HCT116 (cell line): ENCODE measurements at regions not wholly inside any gene's neighbourhood (a gene's known extent, or its start where the extent isn't known, plus 50 kb on each side); places are given as distances from the start of the nearest gene placed in this dataset.

Experiments
- CTCF ChIP-seq, 3 experiments: fragments of 200-600 bp in 1 of 3; sonication (generic) in 1 of 3; IDR thresholded peaks in 2 of 3; conservative IDR thresholded peaks in 1 of 3; 2 replicates each; pipeline ENCODE4 v1.5.1; 2012 to 2017; ENCODE audit warnings: low read depth in 2 of 3, low read length in 2 of 3, antibody characterized with exemption in 1 of 3, borderline replicate concordance in 1 of 3, control low read depth in 1 of 3, mild to moderate bottlenecking in 1 of 3, mixed read lengths in 1 of 3, mixed run types in 1 of 3, moderate library complexity in 1 of 3; ENCODE audit not compliant: insufficient read depth in 1 of 3
- POLR2A ChIP-seq: IDR thresholded peaks from 2 replicates; pipeline ENCODE4 v1.7.0; 2011; ENCODE audit warnings: borderline replicate concordance; ENCODE audit not compliant: insufficient read depth, insufficient read length; ENCODE audit errors: extremely low read depth
- YY1 ChIP-seq: IDR thresholded peaks from 2 replicates; pipeline ENCODE4 v1.6.1; 2011; ENCODE audit warnings: low read length, low read depth, moderate library complexity, mild to moderate bottlenecking; ENCODE audit not compliant: insufficient replicate concordance; ENCODE audit errors: extremely low read depth

GRCh38 chr17:71399649-71400048 is 721.2 kb upstream of the SOX9 start:
- no peak for TF ChIP-seq CTCF (IDR thresholded peaks at IDR 0.05 in 2 of 3, conservative IDR thresholded peaks at IDR 0.05 in 1 of 3; ENCODE audit: borderline replicate concordance in 1 of 3, insufficient read depth in 1 of 3, low read depth in 2 of 3, low read length in 2 of 3)
- TF ChIP-seq YY1 = no peak
- TF ChIP-seq POLR2A = no peak
